Nephron progenitor cell (in vitro differentiated cells): ENCODE measurements at regions not wholly inside any gene's neighbourhood (a gene's known extent, or its start where the extent isn't known, plus 50 kb on each side); places are given as distances from the start of the nearest gene placed in this dataset.
A peak's percentile ranks its signal among the peaks of the same experiment; 100 is the strongest.

Source experiments
- DNase-seq: peaks from one replicate; pipeline ENCODE4 v3.0.0; 2021
- H3K27ac Mint-ChIP-seq: 2 replicates; pipeline ENCODE4 v1.8.0; 2021; ENCODE audit warnings: mild to moderate bottlenecking, moderate library complexity, mixed read lengths
- H3K27me3 Mint-ChIP-seq: 2 replicates; pipeline ENCODE4 v1.8.0; 2021; ENCODE audit warnings: mild to moderate bottlenecking, low read depth, mixed read lengths; ENCODE audit not compliant: poor library complexity
- H3K36me3 Mint-ChIP-seq: 2 replicates; pipeline ENCODE4 v1.8.0; 2021; ENCODE audit warnings: low read depth, mixed read lengths
- H3K4me1 Mint-ChIP-seq: 2 replicates; pipeline ENCODE4 v1.8.0; 2021; ENCODE audit warnings: mixed read lengths
- H3K4me3 Mint-ChIP-seq: 2 replicates; pipeline ENCODE4 v1.8.0; 2021; ENCODE audit warnings: mild to moderate bottlenecking, moderate library complexity, mixed read lengths
- H3K9me3 Mint-ChIP-seq: 2 replicates; pipeline ENCODE4 v1.8.0; 2021; ENCODE audit warnings: mild to moderate bottlenecking, moderate library complexity, mixed read lengths
- TF ChIP-seq, protein P1 (sequence below): fragments of 200-600 bp; sonication (generic); IDR thresholded peaks from 2 replicates; pipeline ENCODE4 v1.5.0; 2021; ENCODE audit warnings: antibody characterized with exemption

DNA sequence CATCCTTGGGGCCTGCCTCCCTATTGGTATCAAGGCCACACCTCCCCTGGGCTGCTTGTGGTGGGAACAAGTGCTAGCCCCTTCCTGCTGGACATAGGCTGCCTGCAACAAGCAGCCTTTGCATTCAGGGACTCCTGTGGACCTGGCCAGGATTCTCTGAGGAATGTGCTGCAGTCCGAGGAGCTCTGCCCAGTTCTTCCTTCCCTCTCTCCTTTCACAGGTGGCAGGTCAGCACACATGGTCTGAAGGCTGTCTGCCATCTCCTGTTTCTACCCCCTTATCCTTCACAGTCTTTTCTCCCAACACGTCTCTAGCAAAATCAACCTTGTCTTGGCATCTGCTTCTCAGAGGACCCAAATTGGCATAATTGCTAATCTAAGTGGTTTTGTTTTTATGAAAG lies 97.0 kb upstream of the LIPC start:
- peaks cover 54% of the 10 kb centered on the region for H3K4me1 Mint-ChIP-seq
- TF ChIP-seq, protein P1, sequence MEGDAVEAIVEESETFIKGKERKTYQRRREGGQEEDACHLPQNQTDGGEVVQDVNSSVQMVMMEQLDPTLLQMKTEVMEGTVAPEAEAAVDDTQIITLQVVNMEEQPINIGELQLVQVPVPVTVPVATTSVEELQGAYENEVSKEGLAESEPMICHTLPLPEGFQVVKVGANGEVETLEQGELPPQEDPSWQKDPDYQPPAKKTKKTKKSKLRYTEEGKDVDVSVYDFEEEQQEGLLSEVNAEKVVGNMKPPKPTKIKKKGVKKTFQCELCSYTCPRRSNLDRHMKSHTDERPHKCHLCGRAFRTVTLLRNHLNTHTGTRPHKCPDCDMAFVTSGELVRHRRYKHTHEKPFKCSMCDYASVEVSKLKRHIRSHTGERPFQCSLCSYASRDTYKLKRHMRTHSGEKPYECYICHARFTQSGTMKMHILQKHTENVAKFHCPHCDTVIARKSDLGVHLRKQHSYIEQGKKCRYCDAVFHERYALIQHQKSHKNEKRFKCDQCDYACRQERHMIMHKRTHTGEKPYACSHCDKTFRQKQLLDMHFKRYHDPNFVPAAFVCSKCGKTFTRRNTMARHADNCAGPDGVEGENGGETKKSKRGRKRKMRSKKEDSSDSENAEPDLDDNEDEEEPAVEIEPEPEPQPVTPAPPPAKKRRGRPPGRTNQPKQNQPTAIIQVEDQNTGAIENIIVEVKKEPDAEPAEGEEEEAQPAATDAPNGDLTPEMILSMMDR = no peak
- H3K9me3 Mint-ChIP-seq = peaks cover 21% of the 10 kb centered on the region
- DNase-seq = no peak
- peaks cover 6% of the 10 kb centered on the region for H3K27me3 Mint-ChIP-seq
- peaks cover 17% of the 10 kb centered on the region for H3K36me3 Mint-ChIP-seq
- H3K27ac Mint-ChIP-seq = no peak overlapping the region
- no peak overlapping the region for H3K4me3 Mint-ChIP-seq

DNA sequence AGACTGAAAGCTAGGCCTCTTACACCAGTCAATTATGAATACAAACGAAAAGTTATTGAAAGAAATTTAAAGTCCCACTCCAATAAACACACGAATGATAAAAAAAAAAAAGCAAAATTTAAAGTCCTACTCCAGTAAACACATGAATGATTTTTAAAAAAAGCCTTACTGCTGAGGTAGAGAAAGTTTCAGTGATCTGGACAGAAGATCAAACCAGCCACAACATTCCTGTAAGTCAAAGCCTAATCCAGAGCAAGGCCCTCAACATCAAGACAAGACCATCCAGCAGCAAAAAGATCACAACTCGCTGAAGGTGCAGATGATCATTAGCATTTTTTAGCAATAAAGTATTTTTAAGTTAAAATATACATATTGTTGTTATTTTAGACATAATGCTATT lies 95.6 kb upstream of the LIPC start:
- peaks cover 40% of the 10 kb centered on the region for H3K4me1 Mint-ChIP-seq
- no peak overlapping the region for H3K27ac Mint-ChIP-seq
- no peak for DNase-seq
- peaks cover 21% of the 10 kb centered on the region for H3K9me3 Mint-ChIP-seq
- peaks cover 6% of the 10 kb centered on the region for H3K27me3 Mint-ChIP-seq
- TF ChIP-seq, protein P1 = no peak
- H3K4me3 Mint-ChIP-seq = no peak overlapping the region
- H3K36me3 Mint-ChIP-seq = peaks cover 17% of the 10 kb centered on the region

DNA sequence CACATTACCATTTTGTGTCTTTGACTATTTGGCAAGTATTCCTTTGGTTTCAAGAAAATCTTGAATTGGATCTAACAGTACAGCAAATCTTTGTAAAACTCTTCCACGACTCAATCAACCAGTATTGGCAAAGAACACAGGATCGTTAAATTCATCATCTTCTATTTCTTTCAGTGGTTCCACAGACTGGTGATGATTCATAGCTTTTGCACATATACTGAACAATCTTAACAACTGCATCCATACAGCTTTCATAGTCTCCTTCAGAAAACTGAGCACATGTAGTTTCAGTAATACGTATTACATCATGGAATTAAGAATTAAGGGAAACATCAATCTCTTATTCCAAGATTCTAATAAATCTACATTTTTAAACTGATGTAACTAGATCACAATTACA lies 91.6 kb upstream of the LIPC start:
- H3K36me3 Mint-ChIP-seq = peaks cover 6% of the 10 kb centered on the region
- H3K27ac Mint-ChIP-seq = no peak overlapping the region
- H3K4me3 Mint-ChIP-seq = no peak overlapping the region
- TF ChIP-seq, protein P1 = no peak
- peaks cover 43% of the 10 kb centered on the region for H3K4me1 Mint-ChIP-seq
- peaks cover 9% of the 10 kb centered on the region for H3K27me3 Mint-ChIP-seq
- H3K9me3 Mint-ChIP-seq = peaks cover 8% of the 10 kb centered on the region
- DNase-seq = no peak

DNA sequence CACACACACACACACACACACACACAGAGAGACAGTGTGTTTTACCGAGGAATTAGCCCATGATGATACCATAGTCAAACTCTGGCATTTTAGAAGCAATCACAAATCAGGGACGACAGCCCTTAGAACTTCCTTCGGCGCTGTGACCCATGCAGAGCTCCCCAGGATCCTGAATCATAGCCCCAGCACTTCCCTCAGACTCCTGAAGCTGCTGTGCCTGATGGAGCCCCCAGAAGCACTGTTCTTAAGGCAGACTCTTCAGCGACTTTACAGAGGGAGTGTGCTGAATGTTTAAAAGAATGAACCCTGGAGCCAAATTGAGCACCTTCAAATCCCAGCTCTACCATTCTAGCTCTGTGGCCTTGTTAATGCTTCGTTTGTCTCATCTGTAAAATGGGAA lies 89.3 kb upstream of the LIPC start:
- Mint-ChIP-seq H3K4me1 (peaks cover 39% of the 10 kb centered on the region), H3K4me3 (no peak overlapping the region), H3K27me3 (peaks cover 4% of the 10 kb centered on the region), H3K27ac (peak overlapping the region; percentile 56), H3K9me3 (peaks cover 5% of the 10 kb centered on the region), H3K36me3 (no peaks in the 10 kb centered on the region)
- no peak for DNase-seq
- TF ChIP-seq, protein P1 = no peak

DNA sequence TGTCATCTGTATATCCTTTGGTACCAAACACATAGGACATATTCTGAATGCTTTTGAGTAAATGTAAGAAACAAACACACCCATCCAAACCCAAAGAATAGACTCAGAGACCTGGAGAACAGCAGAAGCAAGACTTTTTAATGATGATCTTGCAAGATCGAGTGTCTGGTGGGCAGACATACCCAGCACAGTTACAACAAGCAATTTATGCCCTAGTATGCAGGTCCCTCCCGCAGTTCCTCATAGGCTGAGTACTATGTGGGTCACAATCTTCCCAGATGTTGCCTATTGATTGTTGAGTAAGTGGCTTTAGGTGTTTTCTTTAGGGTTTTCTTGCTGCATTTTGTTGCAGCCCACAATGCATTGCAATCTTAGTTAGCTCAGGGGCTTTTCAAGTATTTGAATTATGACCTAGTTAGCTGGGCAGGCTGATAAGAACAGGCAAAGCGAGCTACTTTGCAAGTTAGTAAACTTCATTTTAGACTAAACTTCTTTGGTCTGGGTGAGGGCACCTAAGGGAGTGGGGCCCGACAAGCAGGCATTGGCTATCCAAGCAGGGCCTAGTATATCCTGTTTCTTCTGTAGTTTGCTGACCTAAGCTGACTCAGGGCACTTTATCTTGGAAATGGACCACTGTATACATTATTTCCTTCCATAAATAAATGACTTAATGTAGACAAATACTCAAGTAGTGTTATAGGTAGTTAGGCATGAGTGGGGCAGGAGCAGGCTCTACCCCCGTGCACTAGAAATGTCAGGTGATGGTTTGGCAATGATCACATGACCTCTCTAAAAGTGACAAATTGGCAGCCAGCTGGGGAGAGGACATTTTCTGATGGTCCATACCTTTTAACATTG lies 87.3 kb upstream of the LIPC start:
- TF ChIP-seq, protein P1 = no peak
- no peak overlapping the region for H3K27ac Mint-ChIP-seq
- H3K4me1 Mint-ChIP-seq = peaks cover 48% of the 10 kb centered on the region
- H3K27me3 Mint-ChIP-seq = peaks cover 4% of the 10 kb centered on the region
- no peak for DNase-seq
- H3K9me3 Mint-ChIP-seq = peaks cover 5% of the 10 kb centered on the region
- peaks cover 4% of the 10 kb centered on the region for H3K36me3 Mint-ChIP-seq
- no peak overlapping the region for H3K4me3 Mint-ChIP-seq

DNA sequence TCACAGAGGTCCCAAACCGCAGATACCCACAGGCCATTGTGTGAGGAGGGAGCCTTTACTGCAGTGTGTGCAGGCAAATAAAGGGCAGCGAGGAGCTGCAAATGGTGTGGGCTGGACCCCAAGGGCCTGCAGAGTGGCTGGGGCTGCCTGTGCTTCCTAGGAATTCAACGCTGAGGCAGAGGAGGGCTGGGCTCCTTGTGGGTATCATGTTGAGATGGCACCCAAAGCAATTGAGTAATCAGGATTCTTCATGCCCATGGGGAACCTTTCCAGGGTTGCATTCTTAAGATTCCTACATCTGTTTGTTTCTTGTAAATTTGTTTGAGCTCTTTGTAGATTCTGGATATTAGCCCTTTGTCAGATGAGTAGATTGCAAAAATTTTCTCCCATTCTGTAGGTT lies 85.4 kb upstream of the LIPC start:
- Mint-ChIP-seq H3K9me3 (peaks cover 5% of the 10 kb centered on the region), H3K4me1 (peaks cover 48% of the 10 kb centered on the region), H3K27me3 (peaks cover 4% of the 10 kb centered on the region), H3K27ac (no peak overlapping the region), H3K36me3 (peaks cover 4% of the 10 kb centered on the region), H3K4me3 (no peak overlapping the region)
- TF ChIP-seq, protein P1 = no peak
- no peak for DNase-seq
